H9 (cell line): ENCODE measurements at regions not wholly inside any gene's neighbourhood (a gene's known extent, or its start where the extent isn't known, plus 50 kb on each side); places are given as distances from the start of the nearest gene placed in this dataset.

ENCODE experiments used
- DNase-seq: peaks from one replicate; pipeline ENCODE4 v3.0.0-alpha.2; 2017
- H2AFZ ChIP-seq: one replicate; pipeline ENCODE4 v1.6.1; 2013; ENCODE audit warnings: mild to moderate bottlenecking, low read length, control low read depth, moderate library complexity
- H2AK5ac ChIP-seq: 2 replicates; pipeline ENCODE4 v1.6.1; 2013; ENCODE audit warnings: low read length, control low read depth, mixed read lengths; ENCODE audit not compliant: insufficient read length
- H2BK120ac ChIP-seq: one replicate; pipeline ENCODE4 v1.6.1; 2013; ENCODE audit warnings: low read depth, mild to moderate bottlenecking, low read length, control low read depth, inconsistent platforms; ENCODE audit not compliant: poor library complexity, severe bottlenecking
- H2BK12ac ChIP-seq: 2 replicates; pipeline ENCODE4 v1.6.1; 2013; ENCODE audit warnings: low read length, control low read depth, mixed read lengths, low read depth; ENCODE audit not compliant: insufficient read length
- H2BK15ac ChIP-seq: 2 replicates; pipeline ENCODE4 v1.6.1; 2013; ENCODE audit warnings: low read depth, low read length, control low read depth
- H2BK20ac ChIP-seq: one replicate; pipeline ENCODE4 v1.6.1; 2013; ENCODE audit warnings: low read depth, mild to moderate bottlenecking, low read length, control low read depth, inconsistent platforms; ENCODE audit not compliant: poor library complexity, severe bottlenecking
- H2BK5ac ChIP-seq: 2 replicates; pipeline ENCODE4 v1.6.1; 2013; ENCODE audit warnings: low read length, control low read depth, mixed read lengths; ENCODE audit not compliant: insufficient read length
- H3K14ac ChIP-seq: 2 replicates; pipeline ENCODE4 v1.6.1; 2013; ENCODE audit warnings: low read length, control low read depth; ENCODE audit not compliant: insufficient read depth
- H3K18ac ChIP-seq: 2 replicates; pipeline ENCODE4 v1.6.1; 2013; ENCODE audit warnings: low read depth, mild to moderate bottlenecking, mixed read lengths, low read length, control low read depth; ENCODE audit not compliant: insufficient read length
- H3K23ac ChIP-seq: 2 replicates; pipeline ENCODE4 v1.6.1; 2013; ENCODE audit warnings: low read length, control low read depth, mixed read lengths, low read depth; ENCODE audit not compliant: insufficient read length
- H3K23me2 ChIP-seq: 2 replicates; pipeline ENCODE4 v1.6.1; 2013; ENCODE audit warnings: low read depth, mild to moderate bottlenecking, mixed read lengths, low read length, control low read depth; ENCODE audit not compliant: insufficient read length, poor library complexity, severe bottlenecking
- H3K27ac ChIP-seq: 2 replicates; pipeline ENCODE4 v1.5.1; 2013; ENCODE audit warnings: low read length, control low read depth, mixed read lengths, low read depth; ENCODE audit not compliant: insufficient read length
- H3K27me3 ChIP-seq: 2 replicates; pipeline ENCODE4 v1.6.1; 2013; ENCODE audit warnings: low read length, control low read depth, inconsistent platforms; ENCODE audit not compliant: insufficient read depth
- H3K4ac ChIP-seq: 2 replicates; pipeline ENCODE4 v1.6.1; 2013; ENCODE audit warnings: low read depth, mild to moderate bottlenecking, control low read depth, inconsistent platforms, low read length, moderate library complexity
- H3K4me1 ChIP-seq: 2 replicates; pipeline ENCODE4 v1.6.1; 2013; ENCODE audit warnings: low read length, control low read depth, inconsistent platforms; ENCODE audit not compliant: insufficient read depth
- H3K4me2 ChIP-seq: 2 replicates; pipeline ENCODE4 v1.6.1; 2013; ENCODE audit warnings: low read length, control low read depth, mixed read lengths; ENCODE audit not compliant: insufficient read length, insufficient read depth
- H3K56ac ChIP-seq: 2 replicates; pipeline ENCODE4 v1.6.1; 2013; ENCODE audit warnings: low read depth, mild to moderate bottlenecking, mixed read lengths, low read length, control low read depth; ENCODE audit not compliant: insufficient read length
- H3K79me1 ChIP-seq: 2 replicates; pipeline ENCODE4 v1.6.1; 2013; ENCODE audit warnings: low read depth, mild to moderate bottlenecking, moderate library complexity, low read length, control low read depth, inconsistent platforms; ENCODE audit not compliant: insufficient read depth, poor library complexity, severe bottlenecking
- H3K79me2 ChIP-seq: 2 replicates; pipeline ENCODE4 v1.6.1; 2013; ENCODE audit warnings: low read length, control low read depth, inconsistent platforms; ENCODE audit not compliant: insufficient read depth
- H3K9ac ChIP-seq: 2 replicates; pipeline ENCODE4 v1.6.1; 2013; ENCODE audit warnings: low read length, control low read depth, mixed read lengths; ENCODE audit not compliant: insufficient read length; ENCODE audit errors: extremely low read depth
- H3K9me3 ChIP-seq: one replicate; pipeline ENCODE4 v1.6.1; 2013; ENCODE audit warnings: low read depth, low read length, inconsistent platforms; ENCODE audit not compliant: control insufficient read depth
- H3T11ph ChIP-seq: one replicate; pipeline ENCODE4 v1.6.1; 2013; ENCODE audit warnings: mild to moderate bottlenecking, low read length, control low read depth, inconsistent platforms
- H4K20me1 ChIP-seq: one replicate; pipeline ENCODE4 v1.6.1; 2013; ENCODE audit not compliant: control insufficient read depth, insufficient read length, insufficient read depth
- H4K5ac ChIP-seq: 2 replicates; pipeline ENCODE4 v1.6.1; 2013; ENCODE audit warnings: low read depth, mild to moderate bottlenecking, mixed read lengths, low read length, control low read depth; ENCODE audit not compliant: insufficient read length
- H4K8ac ChIP-seq: replicated peaks from 2 replicates; pipeline ENCODE4 v1.6.1; 2013; ENCODE audit warnings: low read length, control low read depth, mixed read lengths, low read depth; ENCODE audit not compliant: insufficient read length
- H4K91ac ChIP-seq: 2 replicates; pipeline ENCODE4 v1.6.1; 2013; ENCODE audit warnings: low read depth, mild to moderate bottlenecking, moderate library complexity, mixed read lengths, low read length, control low read depth; ENCODE audit not compliant: insufficient read length
- H3K27ac Mint-ChIP-seq, 3 experiments: 2 replicates in 2 of 3; 3 replicates in 1 of 3; pipeline ENCODE4 v1.8.0; 2020 to 2021; ENCODE audit warnings: mixed read lengths in 3 of 3, mild to moderate bottlenecking in 1 of 3, moderate library complexity in 1 of 3
- H3K27me3 Mint-ChIP-seq: 2 replicates; pipeline ENCODE4 v1.8.0; 2021; ENCODE audit warnings: low read depth, mild to moderate bottlenecking, moderate library complexity, mixed read lengths
- H3K36me3 Mint-ChIP-seq, 3 experiments: 2 replicates in 2 of 3; 3 replicates in 1 of 3; pipeline ENCODE4 v1.8.0; 2020 to 2021; ENCODE audit warnings: low read depth in 3 of 3, mixed read lengths in 3 of 3; ENCODE audit not compliant: insufficient read depth in 1 of 3
- H3K4me1 Mint-ChIP-seq, 2 experiments: 2 replicates each; pipeline ENCODE4 v1.8.0; 2020; ENCODE audit warnings: mixed read lengths in 2 of 2
- H3K4me3 Mint-ChIP-seq, 2 experiments: 2 replicates in 1 of 2; 3 replicates in 1 of 2; pipeline ENCODE4 v1.8.0; 2020 to 2021; ENCODE audit warnings: mild to moderate bottlenecking in 2 of 2, mixed read lengths in 2 of 2, moderate library complexity in 1 of 2
- H3K9me3 Mint-ChIP-seq, 2 experiments: 2 replicates in 1 of 2; 3 replicates in 1 of 2; pipeline ENCODE4 v1.8.0; 2020; ENCODE audit warnings: mild to moderate bottlenecking in 2 of 2, mixed read lengths in 2 of 2, moderate library complexity in 1 of 2
- CTCF ChIP-seq: fragments of 200-600 bp; sonication (generic); conservative IDR thresholded peaks from 3 replicates; pipeline ENCODE4 v1.8.0; 2021; ENCODE audit warnings: antibody characterized with exemption, mild to moderate bottlenecking
- WGBS: extraction: QIAGEN DNeasy Blood & Tissue Kit; methylation state at CpG from one replicate; pipeline ENCODE4 v1.1.7; 2013; ENCODE audit warnings: missing lambda C conversion rate, low lambda C conversion rate, mixed read lengths; ENCODE audit not compliant: insufficient read length; ENCODE audit errors: extremely low coverage; 5-methylcytosine and 5-hydroxymethylcytosine counted together

DNA sequence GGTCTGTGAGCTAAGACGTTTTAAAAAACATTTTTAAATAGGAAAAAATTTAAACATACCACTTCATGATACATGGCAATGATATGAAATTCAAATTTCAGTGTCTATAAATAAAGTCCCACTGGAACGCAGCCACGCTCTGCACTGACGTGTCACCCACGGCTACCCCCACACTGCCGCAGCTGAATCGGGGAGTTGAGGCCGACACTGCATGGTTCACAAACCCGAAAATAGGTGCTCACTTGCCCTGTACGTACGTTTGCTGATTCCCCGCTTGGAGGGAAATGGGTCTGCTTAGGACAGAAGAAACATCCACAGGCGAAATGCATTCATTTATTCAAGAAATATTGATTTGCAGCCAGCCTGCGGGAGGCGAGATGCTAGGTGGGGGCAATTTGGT, 1342.3 kb downstream of the TBC1D22A start:
- H3K23me2 ChIP-seq = no peaks in the 10 kb centered on the region
- H2BK15ac ChIP-seq = no peak overlapping the region
- H2AK5ac ChIP-seq = no peak overlapping the region
- H3K27ac ChIP-seq = no peak overlapping the region
- Mint-ChIP-seq H3K4me3 (no peak overlapping the region), H3K4me1 (peaks cover 3 to 6% of the 10 kb centered on the region in 2 experiments; a peak in 3 of 4 replicates), H3K9me3 (peaks cover 13% of the 10 kb centered on the region in 2 experiments), H3K36me3 (peaks cover 0 to 10% (median 7%) of the 10 kb centered on the region in 3 experiments; a peak in 4 of 7 replicates), H3K27me3 (peaks cover 15% of the 10 kb centered on the region; the same call in 1 of the 2 replicates), H3K27ac (no peak overlapping the region)
- no peak overlapping the region for H3K4me2 ChIP-seq
- H3K27me3 ChIP-seq = no peaks in the 10 kb centered on the region
- no peaks in the 10 kb centered on the region for H3K79me2 ChIP-seq
- no peaks in the 10 kb centered on the region for H3K79me1 ChIP-seq
- H3K56ac ChIP-seq = no peak overlapping the region
- H2AFZ ChIP-seq = no peak overlapping the region
- H4K5ac ChIP-seq = no peak overlapping the region
- H4K8ac ChIP-seq = no peak overlapping the region
- H3K4me1 ChIP-seq = no peaks in the 10 kb centered on the region
- no peak overlapping the region for H3K18ac ChIP-seq
- H3K9ac ChIP-seq = no peak overlapping the region
- DNase-seq = no peak
- no peak overlapping the region for H2BK20ac ChIP-seq
- H2BK12ac ChIP-seq = no peak overlapping the region
- no peaks in the 10 kb centered on the region for H3K9me3 ChIP-seq
- no peak overlapping the region for H4K91ac ChIP-seq
- no peak overlapping the region for H3K14ac ChIP-seq
- H2BK5ac ChIP-seq = no peak overlapping the region
- H3K23ac ChIP-seq = no peak overlapping the region
- no peak overlapping the region for H3K4ac ChIP-seq
- H4K20me1 ChIP-seq = no peaks in the 10 kb centered on the region
- WGBS = no CpG with 5 or more reads among the region's 15 CpGs
- H2BK120ac ChIP-seq = no peak overlapping the region
- TF ChIP-seq CTCF = no peak
- H3T11ph ChIP-seq = no peak overlapping the region
